ENCODE measurements at regions not wholly inside any gene's neighbourhood (a gene's known extent, or its start where the extent isn't known, plus 50 kb on each side); places are given as distances from the start of the nearest gene placed in this dataset.

- DNase-seq (ENCODE audit: low read depth), result no peak
These were observed 84.9 kb upstream of the GLIS3 start for GRCh38 chr9:4384750-4385149.

- DNase-seq (ENCODE audit: low read depth), result no peak
These were observed 83.0 kb upstream of the GLIS3 start for GRCh38 chr9:4382722-4383317.

GRCh38 chr9:4381744-4382143, 81.9 kb upstream of the GLIS3 start:
- DNase-seq (ENCODE audit: low read depth), result no peak

GRCh38 chr9:4380406-4380805, 80.5 kb upstream of the GLIS3 start:
- no peak for DNase-seq (ENCODE audit: low read depth)

GRCh38 chr9:4375424-4376200, 75.7 kb upstream of the GLIS3 start:
- peak; percentile 53 for DNase-seq (ENCODE audit: low read depth)

GRCh38 chr9:4371108-4371507, 71.2 kb upstream of the GLIS3 start:
- peak; percentile 53 for DNase-seq (ENCODE audit: low read depth)

- DNase-seq (ENCODE audit: low read depth), result no peak
These were observed 70.6 kb upstream of the GLIS3 start for GRCh38 chr9:4370501-4370900.

GRCh38 chr9:4366591-4367330, 66.9 kb upstream of the GLIS3 start:
- DNase-seq (ENCODE audit: low read depth), result peak; percentile 44

- no peak for DNase-seq (ENCODE audit: low read depth)
These were observed 65.2 kb upstream of the GLIS3 start for GRCh38 chr9:4365055-4365454.

GRCh38 chr9:4362281-4362680, 62.4 kb upstream of the GLIS3 start:
- DNase-seq (ENCODE audit: low read depth), result no peak

GRCh38 chr9:4359016-4359415, 59.1 kb upstream of the GLIS3 start:
- no peak for DNase-seq (ENCODE audit: low read depth)

GRCh38 chr9:4357929-4358328, 58.1 kb upstream of the GLIS3 start:
- DNase-seq (ENCODE audit: low read depth), result no peak

GRCh38 chr9:4356306-4356705, 56.4 kb upstream of the GLIS3 start:
- DNase-seq (ENCODE audit: low read depth), result no peak

GRCh38 chr9:4353236-4353635, 53.4 kb upstream of the GLIS3 start:
- no peak for DNase-seq (ENCODE audit: low read depth)

GRCh38 chr9:4349816-4350418, 50.0 kb upstream of the GLIS3 start:
- no peak for DNase-seq (ENCODE audit: low read depth)

Data from fibroblast of the conjunctiva (primary cell).